IMR-90 (cell line): ENCODE measurements at regions not wholly inside any gene's neighbourhood (a gene's known extent, or its start where the extent isn't known, plus 50 kb on each side); places are given as distances from the start of the nearest gene placed in this dataset.

ENCODE experiments used
- ATAC-seq: fragments of 200-7000 bp; cut with Tn5 transposase; 2 replicates; pipeline ENCODE4 v1.9.1; 2020; ENCODE audit warnings: low read depth, mild to moderate bottlenecking, moderate library complexity
- BruUV-seq: library from RNA; stranded (reverse); fragments of 400-500 nt; replicated peaks from 2 replicates; lab custom pipeline; 2021; lab: Mats Ljungman, UMichigan
- CTCF ChIA-PET: fragments of 300-600 bp; formaldehyde crosslinking; extraction: SDS; loops from one replicate; lab custom pipeline; 2021; ENCODE audit warnings: antibody characterized with exemption; lab: Yijun Ruan, JAX
- POLR2A ChIA-PET: fragments of 300-600 bp; sonication (Branson Sonifier 250); formaldehyde crosslinking; loops from one replicate; lab custom pipeline; 2022; ENCODE audit warnings: antibody characterized with exemption; ENCODE audit not compliant: unreplicated experiment; lab: Charles Lee
- DNase-seq: peaks from one replicate; pipeline ENCODE4 v3.0.0; 2013
- H2AFZ ChIP-seq: replicated peaks from 2 replicates; pipeline ENCODE3; 2013; ENCODE audit warnings: low read length, mild to moderate bottlenecking; ENCODE audit not compliant: poor library complexity
- H2AK5ac ChIP-seq: 2 replicates; pipeline ENCODE4 v1.6.1; 2013; ENCODE audit warnings: low read depth, low read length, inconsistent platforms
- H2AK9ac ChIP-seq: replicated peaks from 2 replicates; pipeline ENCODE3; 2013; ENCODE audit warnings: mild to moderate bottlenecking, low read depth, low read length, moderate library complexity; ENCODE audit not compliant: poor library complexity
- H2BK120ac ChIP-seq: 2 replicates; pipeline ENCODE4 v1.6.1; 2013; ENCODE audit warnings: low read depth, low read length, inconsistent platforms
- H2BK15ac ChIP-seq: 3 replicates; pipeline ENCODE4 v1.6.1; 2013; ENCODE audit warnings: low read depth, low read length, inconsistent platforms
- H2BK20ac ChIP-seq: 2 replicates; pipeline ENCODE4 v1.6.1; 2013; ENCODE audit warnings: low read depth, mild to moderate bottlenecking, inconsistent platforms, low read length, moderate library complexity
- H2BK5ac ChIP-seq: 2 replicates; pipeline ENCODE4 v1.6.1; 2013; ENCODE audit warnings: mild to moderate bottlenecking, low read depth, low read length, inconsistent platforms; ENCODE audit not compliant: poor library complexity, severe bottlenecking
- H3K14ac ChIP-seq: replicated peaks from 2 replicates; pipeline ENCODE4 v1.6.1; 2013; ENCODE audit warnings: low read depth, low read length, inconsistent platforms
- H3K18ac ChIP-seq: 2 replicates; pipeline ENCODE4 v1.6.1; 2013; ENCODE audit warnings: low read depth, low read length, control low read depth
- H3K23ac ChIP-seq: 2 replicates; pipeline ENCODE4 v1.6.1; 2013; ENCODE audit warnings: low read depth, low read length, inconsistent platforms
- H3K27ac ChIP-seq: 2 replicates; pipeline ENCODE4 v1.5.1; 2013; ENCODE audit warnings: mild to moderate bottlenecking, control low read depth, low read length; ENCODE audit not compliant: insufficient read depth
- H3K27me3 ChIP-seq: 2 replicates; pipeline ENCODE4 v1.6.1; 2013; ENCODE audit warnings: low read length; ENCODE audit not compliant: control insufficient read depth, insufficient read depth
- H3K36me3 ChIP-seq: 2 replicates; pipeline ENCODE4 v1.6.1; 2013; ENCODE audit warnings: low read length, mixed read lengths; ENCODE audit not compliant: control insufficient read depth, insufficient read depth
- H3K4ac ChIP-seq: 2 replicates; pipeline ENCODE4 v1.6.1; 2013; ENCODE audit warnings: low read depth, low read length, inconsistent platforms
- H3K4me1 ChIP-seq: 2 replicates; pipeline ENCODE4 v1.6.1; 2013; ENCODE audit warnings: low read length, mixed read lengths; ENCODE audit not compliant: control insufficient read depth, insufficient read depth
- H3K4me2 ChIP-seq: 2 replicates; pipeline ENCODE4 v1.6.1; 2013; ENCODE audit warnings: low read depth, mild to moderate bottlenecking, control low read depth, low read length, moderate library complexity
- H3K4me3 ChIP-seq: 2 replicates; pipeline ENCODE4 v1.5.1; 2013; ENCODE audit warnings: low read depth, mild to moderate bottlenecking, control low read depth, low read length, moderate library complexity; ENCODE audit not compliant: insufficient read depth
- H3K56ac ChIP-seq: 2 replicates; pipeline ENCODE4 v1.6.1; 2013; ENCODE audit warnings: low read length, inconsistent platforms; ENCODE audit not compliant: insufficient read depth; ENCODE audit errors: extremely low read depth
- H3K79me1 ChIP-seq, 2 experiments: 2 replicates each; pipeline ENCODE4 v1.6.1; 2013; ENCODE audit warnings: low read length in 2 of 2, inconsistent platforms in 1 of 2, low read depth in 1 of 2
- H3K9ac ChIP-seq: 2 replicates; pipeline ENCODE4 v1.6.1; 2013; ENCODE audit warnings: low read depth, low read length, control low read depth
- H3K9me1 ChIP-seq: 2 replicates; pipeline ENCODE4 v1.6.1; 2013; ENCODE audit warnings: low read length, inconsistent platforms; ENCODE audit not compliant: insufficient read depth
- H3K9me3 ChIP-seq: 2 replicates; pipeline ENCODE4 v1.6.1; 2013; ENCODE audit warnings: low read length; ENCODE audit not compliant: control insufficient read depth, insufficient read depth
- H4K20me1 ChIP-seq: 2 replicates; pipeline ENCODE4 v1.6.1; 2013; ENCODE audit warnings: low read length, inconsistent platforms; ENCODE audit not compliant: insufficient read depth
- H4K5ac ChIP-seq: 2 replicates; pipeline ENCODE4 v1.6.1; 2013; ENCODE audit warnings: mild to moderate bottlenecking, low read depth, low read length, control low read depth
- H4K8ac ChIP-seq, 2 experiments: 2 replicates each; pipeline ENCODE4 v1.6.1; 2013; ENCODE audit warnings: low read depth in 2 of 2, low read length in 2 of 2, control low read depth in 1 of 2, inconsistent platforms in 1 of 2
- H4K91ac ChIP-seq: 2 replicates; pipeline ENCODE4 v1.6.1; 2013; ENCODE audit warnings: low read depth, low read length, inconsistent platforms; ENCODE audit not compliant: insufficient read depth
- BHLHE40 ChIP-seq: fragments of 150-350 bp; IDR thresholded peaks from 2 replicates; pipeline ENCODE4 v1.6.1; 2016; ENCODE audit warnings: mild to moderate bottlenecking, low read depth, low read length
- CEBPB ChIP-seq: IDR thresholded peaks from 2 replicates; pipeline ENCODE4 v1.6.1; 2012; ENCODE audit warnings: low read depth, low read length, improper control_type of control experiment
- CHD1 ChIP-seq: IDR thresholded peaks from 2 replicates; pipeline ENCODE4 v1.6.1; 2012; ENCODE audit warnings: low read depth, low read length, improper control_type of control experiment
- CTCF ChIP-seq: conservative IDR thresholded peaks from 2 replicates; pipeline ENCODE4 v1.5.1; 2012; ENCODE audit warnings: mild to moderate bottlenecking, low read depth, low read length, improper control_type of control experiment
- FOS ChIP-seq: fragments of 150-350 bp; IDR thresholded peaks from 2 replicates; pipeline ENCODE4 v1.6.1; 2016; ENCODE audit warnings: low read depth, low read length
- MAFK ChIP-seq: IDR thresholded peaks from 2 replicates; pipeline ENCODE4 v1.6.1; 2012; ENCODE audit warnings: low read depth, low read length, improper control_type of control experiment
- MAZ ChIP-seq: IDR thresholded peaks from 2 replicates; pipeline ENCODE4 v1.6.1; 2012; ENCODE audit warnings: low read depth, mild to moderate bottlenecking, low read length, improper control_type of control experiment, moderate library complexity, borderline replicate concordance
- MXI1 ChIP-seq: IDR thresholded peaks from 2 replicates; pipeline ENCODE4 v1.6.1; 2012; ENCODE audit warnings: low read depth, mild to moderate bottlenecking, low read length, moderate library complexity, borderline replicate concordance
- NFE2L2 ChIP-seq: fragments of 150-350 bp; IDR thresholded peaks from 2 replicates; pipeline ENCODE4 v1.6.1; 2016; ENCODE audit warnings: low read depth, mild to moderate bottlenecking, low read length
- POLR2A ChIP-seq: IDR thresholded peaks from 2 replicates; pipeline ENCODE4 v1.6.1; 2012; ENCODE audit warnings: mild to moderate bottlenecking, low read depth, low read length
- RAD21 ChIP-seq: IDR thresholded peaks from 2 replicates; pipeline ENCODE4 v1.6.1; 2012; ENCODE audit warnings: low read length, improper control_type of control experiment
- RCOR1 ChIP-seq: IDR thresholded peaks from 2 replicates; pipeline ENCODE4 v1.6.1; 2012; ENCODE audit warnings: mild to moderate bottlenecking, low read length, improper control_type of control experiment; ENCODE audit not compliant: insufficient replicate concordance
- RFX5 ChIP-seq: IDR thresholded peaks from 2 replicates; pipeline ENCODE4 v1.8.0; 2012; ENCODE audit warnings: low read depth, mild to moderate bottlenecking, low read length, moderate library complexity
- SMC3 ChIP-seq: fragments of 150-350 bp; IDR thresholded peaks from 2 replicates; pipeline ENCODE4 v1.6.1; 2016; ENCODE audit warnings: low read depth, mild to moderate bottlenecking, antibody characterized with exemption, low read length, moderate library complexity
- USF2 ChIP-seq: fragments of 150-350 bp; IDR thresholded peaks from 2 replicates; pipeline ENCODE4 v1.6.1; 2017; ENCODE audit warnings: mild to moderate bottlenecking, antibody characterized with exemption, low read length, low read depth
- WGBS, 2 experiments: methylation state at CpG; one replicate each; pipeline versions ENCODE4 v1.1.5 to v1.1.7; 2013; ENCODE audit warnings: missing lambda C conversion rate in 2 of 2; ENCODE audit not compliant: insufficient read length in 1 of 2; ENCODE audit errors: extremely low coverage in 2 of 2; 5-methylcytosine and 5-hydroxymethylcytosine counted together
- dilution Hi-C: fragments of 300-500 bp; cut with HindIII; formaldehyde crosslinking; loops from one replicate; pipeline ENCODE4 v1.14.3; 2018; ENCODE audit warnings: low sequenced_read_pairs; ENCODE audit not compliant: unreplicated experiment
- in situ Hi-C: fragments of 300-500 bp; cut with MboI; formaldehyde crosslinking; loops from 3 replicates; pipeline ENCODE4 v1.14.3; 2019; ENCODE audit warnings: low sequenced_read_pairs, inconsistent platforms, mixed read lengths
- intact Hi-C: fragments of 100-400 bp; cut with micrococcal nuclease; formaldehyde crosslinking; loops from 2 replicates; pipeline ENCODE4 v1.10.0; 2022

GRCh38 chr2:35803126-35803525 is 552.5 kb upstream of the CRIM1 start:
- H3K4me1 ChIP-seq, result no peaks in the 10 kb centered on the region
- CTCF ChIA-PET, result no interaction called here
- no peak for ATAC-seq

More at GRCh38 chr2:35803126-35803525, 552.5 kb upstream of the CRIM1 start:
- Histone ChIP-seq H4K8ac (no peak overlapping the region), H3K9ac (no peak overlapping the region), H3K4me3 (no peak overlapping the region), H2AK9ac (no peak overlapping the region), H4K91ac (no peak overlapping the region), H2BK15ac (no peak overlapping the region), H3K36me3 (no peaks in the 10 kb centered on the region), H3K9me3 (no peaks in the 10 kb centered on the region), H3K23ac (no peak overlapping the region), H2BK120ac (no peak overlapping the region), H3K27ac (no peak overlapping the region), H3K4ac (no peak overlapping the region), H3K4me2 (no peak overlapping the region), H3K27me3 (no peaks in the 10 kb centered on the region), H2BK20ac (no peak overlapping the region), H2BK5ac (no peak overlapping the region), H3K56ac (no peak overlapping the region), H3K9me1 (no peaks in the 10 kb centered on the region), H3K14ac (no peak overlapping the region), H3K18ac (no peak overlapping the region), H2AFZ (no peak overlapping the region), H2AK5ac (no peak overlapping the region), H3K79me1 (no peaks in the 10 kb centered on the region), H4K5ac (no peak overlapping the region), H4K20me1 (no peaks in the 10 kb centered on the region)
- no peak for DNase-seq
- POLR2A ChIA-PET, result interaction anchor here (0.6 kb wide), 1 partner anchor 158 kb away, joined by 3 read pairs; no protein-coding TSS in a partner anchor
- no peak for TF ChIP-seq MAFK
- no peak for TF ChIP-seq RAD21
- no peak for TF ChIP-seq MXI1
- no peak for TF ChIP-seq CTCF
- no peak for TF ChIP-seq POLR2A
- no peak for TF ChIP-seq BHLHE40
- no peak for TF ChIP-seq CHD1
- no peak for TF ChIP-seq USF2
- TF ChIP-seq CEBPB, result no peak
- TF ChIP-seq NFE2L2, result no peak
- TF ChIP-seq MAZ, result no peak
- TF ChIP-seq SMC3, result no peak
- no peak for TF ChIP-seq RFX5
- no peak for TF ChIP-seq FOS
- no peak for TF ChIP-seq RCOR1
- dilution Hi-C loops (no loop called here), in situ Hi-C loops (no loop called here), intact Hi-C loops (no loop called here)
- no TSS peak for BruUV-seq
- no CpG with 5 or more reads among the region's 4 CpGs for WGBS, 2 experiments
